ENCODE measurements at regions not wholly inside any gene's neighbourhood (a gene's known extent, or its start where the extent isn't known, plus 50 kb on each side); places are given as distances from the start of the nearest gene placed in this dataset.

DNA sequence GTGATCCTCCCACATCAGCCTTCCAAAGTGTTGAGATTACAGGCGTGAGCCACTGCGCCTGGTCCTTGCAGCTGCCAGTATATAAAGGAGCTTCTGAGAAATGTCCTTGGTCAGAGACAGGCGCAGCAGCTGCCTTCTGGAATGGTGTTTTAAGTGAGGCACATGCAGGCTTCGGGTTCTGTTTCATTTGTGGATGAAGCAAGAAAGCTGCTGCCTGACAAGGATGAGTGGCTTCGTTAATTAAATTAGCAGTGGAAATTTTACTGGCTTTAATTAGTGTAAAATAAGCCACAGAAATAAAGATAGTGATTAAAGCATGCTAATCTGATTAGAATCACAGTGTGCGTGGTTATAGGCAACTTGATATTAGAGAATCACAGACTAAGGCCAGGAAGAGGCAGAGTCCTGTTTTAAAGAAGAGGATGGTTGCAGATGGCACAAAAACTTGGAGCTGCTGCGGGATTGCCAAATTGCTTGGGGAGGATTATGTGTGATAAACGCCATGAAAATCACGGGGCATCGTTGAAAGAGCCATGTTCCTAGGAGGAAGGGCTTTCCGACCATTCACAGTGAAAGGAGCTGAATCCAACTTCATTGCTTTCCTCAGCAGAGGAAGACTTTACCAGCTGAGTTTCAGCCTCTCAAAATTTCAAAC is 348.4 kb upstream of the FAT1 start:
- TF ChIP-seq, protein P1, sequence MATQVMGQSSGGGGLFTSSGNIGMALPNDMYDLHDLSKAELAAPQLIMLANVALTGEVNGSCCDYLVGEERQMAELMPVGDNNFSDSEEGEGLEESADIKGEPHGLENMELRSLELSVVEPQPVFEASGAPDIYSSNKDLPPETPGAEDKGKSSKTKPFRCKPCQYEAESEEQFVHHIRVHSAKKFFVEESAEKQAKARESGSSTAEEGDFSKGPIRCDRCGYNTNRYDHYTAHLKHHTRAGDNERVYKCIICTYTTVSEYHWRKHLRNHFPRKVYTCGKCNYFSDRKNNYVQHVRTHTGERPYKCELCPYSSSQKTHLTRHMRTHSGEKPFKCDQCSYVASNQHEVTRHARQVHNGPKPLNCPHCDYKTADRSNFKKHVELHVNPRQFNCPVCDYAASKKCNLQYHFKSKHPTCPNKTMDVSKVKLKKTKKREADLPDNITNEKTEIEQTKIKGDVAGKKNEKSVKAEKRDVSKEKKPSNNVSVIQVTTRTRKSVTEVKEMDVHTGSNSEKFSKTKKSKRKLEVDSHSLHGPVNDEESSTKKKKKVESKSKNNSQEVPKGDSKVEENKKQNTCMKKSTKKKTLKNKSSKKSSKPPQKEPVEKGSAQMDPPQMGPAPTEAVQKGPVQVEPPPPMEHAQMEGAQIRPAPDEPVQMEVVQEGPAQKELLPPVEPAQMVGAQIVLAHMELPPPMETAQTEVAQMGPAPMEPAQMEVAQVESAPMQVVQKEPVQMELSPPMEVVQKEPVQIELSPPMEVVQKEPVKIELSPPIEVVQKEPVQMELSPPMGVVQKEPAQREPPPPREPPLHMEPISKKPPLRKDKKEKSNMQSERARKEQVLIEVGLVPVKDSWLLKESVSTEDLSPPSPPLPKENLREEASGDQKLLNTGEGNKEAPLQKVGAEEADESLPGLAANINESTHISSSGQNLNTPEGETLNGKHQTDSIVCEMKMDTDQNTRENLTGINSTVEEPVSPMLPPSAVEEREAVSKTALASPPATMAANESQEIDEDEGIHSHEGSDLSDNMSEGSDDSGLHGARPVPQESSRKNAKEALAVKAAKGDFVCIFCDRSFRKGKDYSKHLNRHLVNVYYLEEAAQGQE (IDR thresholded peaks at IDR 0.05; ENCODE audit: insufficient read depth in 1 of 2, low read depth in 2 of 2, low read length in 2 of 2), result no peak
- TF ChIP-seq TAF1 (IDR thresholded peaks at IDR 0.05; ENCODE audit: borderline replicate concordance, insufficient read depth, low read length) (no peak), SIN3A (IDR thresholded peaks at IDR 0.05; ENCODE audit: borderline replicate concordance, insufficient read depth, low read length) (no peak), FOXP2 (optimal IDR thresholded peaks at IDR 0.05; ENCODE audit: borderline replicate concordance, extremely low read depth, extremely low read length, insufficient read depth) (no peak), POLR2AphosphoS5 (IDR thresholded peaks at IDR 0.05; ENCODE audit: low read depth, low read length) (no peak)

DNA sequence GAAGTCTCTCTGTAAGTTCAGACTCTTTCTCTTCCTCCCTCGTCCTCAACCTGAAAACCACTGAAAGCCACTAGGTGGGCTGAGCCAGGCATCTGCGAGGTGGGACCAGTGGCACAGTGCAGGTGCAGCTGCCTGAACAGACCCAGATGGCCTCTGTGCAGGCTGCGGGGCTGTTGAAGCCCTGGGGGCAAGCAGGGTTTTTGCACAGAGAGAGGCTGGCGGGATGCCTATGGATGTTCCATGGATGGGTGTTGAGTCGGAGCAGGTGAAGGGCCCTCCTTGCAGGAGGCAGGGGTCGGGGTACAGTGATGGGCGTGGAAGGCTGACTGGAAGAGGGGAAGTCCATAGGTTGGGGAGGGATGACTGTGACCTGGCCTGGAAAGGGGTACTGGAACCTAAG is 350.2 kb upstream of the FAT1 start:
- TF ChIP-seq, protein P1 (IDR thresholded peaks at IDR 0.05; ENCODE audit: insufficient read depth in 1 of 2, low read depth in 2 of 2, low read length in 2 of 2), result no peak
- TF ChIP-seq SIN3A (IDR thresholded peaks at IDR 0.05; ENCODE audit: borderline replicate concordance, insufficient read depth, low read length), result no peak
- TF ChIP-seq POLR2AphosphoS5 (IDR thresholded peaks at IDR 0.05; ENCODE audit: low read depth, low read length), result no peak
- TF ChIP-seq TAF1 (IDR thresholded peaks at IDR 0.05; ENCODE audit: borderline replicate concordance, insufficient read depth, low read length), result no peak
- TF ChIP-seq FOXP2 (optimal IDR thresholded peaks at IDR 0.05; ENCODE audit: borderline replicate concordance, extremely low read depth, extremely low read length, insufficient read depth), result no peak

- TF ChIP-seq TAF1 (IDR thresholded peaks at IDR 0.05; ENCODE audit: borderline replicate concordance, insufficient read depth, low read length) (no peak), FOXP2 (optimal IDR thresholded peaks at IDR 0.05; ENCODE audit: borderline replicate concordance, extremely low read depth, extremely low read length, insufficient read depth) (no peak), SIN3A (IDR thresholded peaks at IDR 0.05; ENCODE audit: borderline replicate concordance, insufficient read depth, low read length) (no peak), POLR2AphosphoS5 (IDR thresholded peaks at IDR 0.05; ENCODE audit: low read depth, low read length) (no peak)
- TF ChIP-seq, protein P1 (IDR thresholded peaks at IDR 0.05; ENCODE audit: insufficient read depth in 1 of 2, low read depth in 2 of 2, low read length in 2 of 2), result no peak
Observed at GRCh38 chr4:187075514-187075913, 351.9 kb upstream of the FAT1 start.

DNA sequence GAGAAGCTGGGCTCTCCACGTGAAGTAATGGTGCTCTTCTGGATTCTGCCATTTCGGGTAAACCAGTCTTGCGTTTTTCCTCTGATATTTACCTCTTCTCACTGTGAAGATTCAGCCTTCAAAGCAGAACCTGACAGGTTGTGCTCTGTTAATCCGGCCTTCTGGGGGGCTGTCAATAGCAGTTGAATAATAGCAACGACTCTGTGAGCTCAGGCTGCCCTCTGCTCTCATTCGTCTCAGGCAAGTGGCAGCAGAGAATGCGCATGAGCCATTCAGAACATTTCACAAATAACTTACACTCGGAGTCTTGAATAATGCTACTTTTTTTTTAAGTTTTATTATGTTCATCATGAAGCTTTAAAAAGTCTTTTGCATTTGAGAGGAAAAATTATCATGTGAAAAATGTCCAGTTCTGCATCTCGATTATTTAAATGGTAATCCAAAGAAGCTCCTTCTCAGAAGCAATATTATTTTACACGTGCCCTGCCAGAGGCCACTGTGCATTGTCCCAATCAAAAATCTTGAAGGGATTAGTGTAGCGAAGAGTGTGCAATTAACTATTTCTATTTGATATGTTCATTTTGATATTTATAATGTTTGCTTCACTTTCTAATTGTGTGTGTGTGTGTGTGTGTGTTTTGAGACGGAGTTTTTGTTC is 354.2 kb upstream of the FAT1 start:
- TF ChIP-seq TAF1 (IDR thresholded peaks at IDR 0.05; ENCODE audit: borderline replicate concordance, insufficient read depth, low read length) (no peak), FOXP2 (optimal IDR thresholded peaks at IDR 0.05; ENCODE audit: borderline replicate concordance, extremely low read depth, extremely low read length, insufficient read depth) (no peak), POLR2AphosphoS5 (IDR thresholded peaks at IDR 0.05; ENCODE audit: low read depth, low read length) (no peak), SIN3A (IDR thresholded peaks at IDR 0.05; ENCODE audit: borderline replicate concordance, insufficient read depth, low read length) (no peak)
- TF ChIP-seq, protein P1 (IDR thresholded peaks at IDR 0.05; ENCODE audit: insufficient read depth in 1 of 2, low read depth in 2 of 2, low read length in 2 of 2), result no peak
